Panc1 (cell line): ENCODE measurements at regions not wholly inside any gene's neighbourhood (a gene's known extent, or its start where the extent isn't known, plus 50 kb on each side); places are given as distances from the start of the nearest gene placed in this dataset.

ENCODE experiments used
- ATAC-seq: fragments of 200-7000 bp; cut with Tn5 transposase; 2 replicates; pipeline ENCODE4 v1.9.1; 2020; ENCODE audit warnings: mild to moderate bottlenecking, moderate library complexity
- BruUV-seq: library from RNA; stranded (reverse); fragments of 400-500 nt; replicated peaks from 2 replicates; lab custom pipeline; 2021; lab: Mats Ljungman, UMichigan
- CTCF ChIA-PET: fragments of 300-600 bp; sonication (Branson Sonifier 250); formaldehyde crosslinking; loops from one replicate; lab custom pipeline; 2022; ENCODE audit warnings: antibody characterized with exemption; lab: Charles Lee
- POLR2A ChIA-PET: fragments of 300-600 bp; sonication (Branson Sonifier 250); formaldehyde crosslinking; loops from one replicate; lab custom pipeline; 2022; ENCODE audit warnings: antibody characterized with exemption; lab: Charles Lee
- DNase-seq: peaks from one replicate; pipeline ENCODE4 v3.0.0-alpha.2; 2010; ENCODE audit warnings: low read depth, low spot score
- H3K27ac ChIP-seq: 2 replicates; pipeline ENCODE4 v1.5.1; 2011; ENCODE audit warnings: mild to moderate bottlenecking, low read length, inconsistent platforms
- H3K27me3 ChIP-seq: fragments of 200-500 bp; sonication (Bioruptor generic); 2 replicates; pipeline ENCODE4 v1.6.0; 2014; ENCODE audit warnings: low read length, inconsistent platforms; ENCODE audit not compliant: control insufficient read depth, insufficient read depth
- H3K36me3 ChIP-seq: fragments of 200-500 bp; sonication (Bioruptor generic); 2 replicates; pipeline ENCODE4 v1.5.1; 2014; ENCODE audit warnings: inconsistent platforms, mild to moderate bottlenecking, low read length, moderate library complexity; ENCODE audit not compliant: control insufficient read depth, insufficient read depth
- H3K4me1 ChIP-seq: 2 replicates; pipeline ENCODE4 v1.5.1; 2011; ENCODE audit warnings: inconsistent platforms, mild to moderate bottlenecking, low read length, moderate library complexity; ENCODE audit not compliant: control insufficient read depth, insufficient read depth
- H3K4me3 ChIP-seq, 2 experiments: 2 replicates each; pipeline ENCODE4 v1.5.1; 2011 to 2012; ENCODE audit warnings: low read depth in 2 of 2, low read length in 2 of 2, mild to moderate bottlenecking in 2 of 2, inconsistent platforms in 1 of 2, moderate library complexity in 1 of 2
- H3K9me3 ChIP-seq: fragments of 200-500 bp; sonication (Bioruptor generic); 2 replicates; pipeline ENCODE4 v1.5.1; 2014; ENCODE audit warnings: low read depth, mild to moderate bottlenecking, inconsistent platforms, low read length, moderate library complexity; ENCODE audit not compliant: control insufficient read depth, insufficient read depth
- POLR2AphosphoS5 ChIP-seq: IDR thresholded peaks from 2 replicates; pipeline ENCODE4 v1.6.1; 2012; ENCODE audit warnings: mild to moderate bottlenecking, low read depth, low read length, moderate library complexity
- SIN3A ChIP-seq: IDR thresholded peaks from 2 replicates; pipeline ENCODE4 v1.6.1; 2012; ENCODE audit warnings: low read depth, mild to moderate bottlenecking, low read length, moderate library complexity, borderline replicate concordance; ENCODE audit not compliant: insufficient read depth
- TCF7L2 ChIP-seq: IDR thresholded peaks from 2 replicates; pipeline ENCODE4 v1.6.1; 2011; ENCODE audit warnings: mild to moderate bottlenecking, low read depth, low read length, inconsistent platforms
- in situ Hi-C: cut with HindIII; loops from 2 replicates; pipeline ENCODE4 v1.10.0; 2016; ENCODE audit warnings: low sequenced_read_pairs, low pct_unique_long_range_greater_than_20kb
- intact Hi-C: fragments of 100-400 bp; cut with micrococcal nuclease; formaldehyde crosslinking; loops from one replicate; pipeline ENCODE4 v1.10.0; 2022; ENCODE audit not compliant: unreplicated experiment
- TF ChIP-seq, protein P1 (sequence below), 2 experiments: IDR thresholded peaks; 2 replicates each; pipeline ENCODE4 v1.6.1; 2011 to 2012; ENCODE audit warnings: low read depth in 2 of 2, control low read depth in 1 of 2, low read length in 1 of 2, mild to moderate bottlenecking in 1 of 2, moderate library complexity in 1 of 2; ENCODE audit not compliant: insufficient read depth in 1 of 2
- TF ChIP-seq, protein P2 (sequence below): fragments of 450-650 bp; IDR thresholded peaks from 2 replicates; pipeline ENCODE4 v1.5.1; 2017; ENCODE audit warnings: mild to moderate bottlenecking

DNA sequence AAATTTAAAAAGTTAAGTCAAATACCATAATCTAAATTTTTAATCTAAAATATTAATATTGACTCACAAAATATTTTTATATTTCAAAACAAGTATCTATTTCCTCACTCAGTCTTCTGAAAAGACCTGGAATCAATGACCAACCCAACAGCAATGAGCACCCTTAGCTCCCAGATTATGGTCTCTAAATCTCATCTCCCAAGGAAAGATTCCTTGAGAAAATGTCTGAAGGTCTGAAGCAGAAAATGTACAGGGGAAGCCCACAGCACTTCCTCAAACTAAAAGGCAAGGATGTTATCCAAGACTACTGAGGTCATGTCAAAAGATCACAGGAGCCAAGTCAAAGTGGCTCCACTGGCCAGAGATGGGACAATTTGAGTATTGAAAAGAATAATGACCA, 51.0 kb upstream of the SLCO2A1 start:
- no peaks in the 10 kb centered on the region for H3K4me1 ChIP-seq
- peaks cover 19% of the 10 kb centered on the region for H3K9me3 ChIP-seq
- H3K4me3 ChIP-seq: no peak overlapping the region
- no peaks in the 10 kb centered on the region for H3K36me3 ChIP-seq
- BruUV-seq: no TSS peak
- TF ChIP-seq SIN3A (no peak), TCF7L2 (no peak), POLR2AphosphoS5 (no peak)
- TF ChIP-seq, protein P1, sequence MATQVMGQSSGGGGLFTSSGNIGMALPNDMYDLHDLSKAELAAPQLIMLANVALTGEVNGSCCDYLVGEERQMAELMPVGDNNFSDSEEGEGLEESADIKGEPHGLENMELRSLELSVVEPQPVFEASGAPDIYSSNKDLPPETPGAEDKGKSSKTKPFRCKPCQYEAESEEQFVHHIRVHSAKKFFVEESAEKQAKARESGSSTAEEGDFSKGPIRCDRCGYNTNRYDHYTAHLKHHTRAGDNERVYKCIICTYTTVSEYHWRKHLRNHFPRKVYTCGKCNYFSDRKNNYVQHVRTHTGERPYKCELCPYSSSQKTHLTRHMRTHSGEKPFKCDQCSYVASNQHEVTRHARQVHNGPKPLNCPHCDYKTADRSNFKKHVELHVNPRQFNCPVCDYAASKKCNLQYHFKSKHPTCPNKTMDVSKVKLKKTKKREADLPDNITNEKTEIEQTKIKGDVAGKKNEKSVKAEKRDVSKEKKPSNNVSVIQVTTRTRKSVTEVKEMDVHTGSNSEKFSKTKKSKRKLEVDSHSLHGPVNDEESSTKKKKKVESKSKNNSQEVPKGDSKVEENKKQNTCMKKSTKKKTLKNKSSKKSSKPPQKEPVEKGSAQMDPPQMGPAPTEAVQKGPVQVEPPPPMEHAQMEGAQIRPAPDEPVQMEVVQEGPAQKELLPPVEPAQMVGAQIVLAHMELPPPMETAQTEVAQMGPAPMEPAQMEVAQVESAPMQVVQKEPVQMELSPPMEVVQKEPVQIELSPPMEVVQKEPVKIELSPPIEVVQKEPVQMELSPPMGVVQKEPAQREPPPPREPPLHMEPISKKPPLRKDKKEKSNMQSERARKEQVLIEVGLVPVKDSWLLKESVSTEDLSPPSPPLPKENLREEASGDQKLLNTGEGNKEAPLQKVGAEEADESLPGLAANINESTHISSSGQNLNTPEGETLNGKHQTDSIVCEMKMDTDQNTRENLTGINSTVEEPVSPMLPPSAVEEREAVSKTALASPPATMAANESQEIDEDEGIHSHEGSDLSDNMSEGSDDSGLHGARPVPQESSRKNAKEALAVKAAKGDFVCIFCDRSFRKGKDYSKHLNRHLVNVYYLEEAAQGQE (IDR thresholded peaks at IDR 0.05; ENCODE audit: insufficient read depth in 1 of 2, low read depth in 2 of 2, low read length in 1 of 2): no peak
- TF ChIP-seq, protein P2, sequence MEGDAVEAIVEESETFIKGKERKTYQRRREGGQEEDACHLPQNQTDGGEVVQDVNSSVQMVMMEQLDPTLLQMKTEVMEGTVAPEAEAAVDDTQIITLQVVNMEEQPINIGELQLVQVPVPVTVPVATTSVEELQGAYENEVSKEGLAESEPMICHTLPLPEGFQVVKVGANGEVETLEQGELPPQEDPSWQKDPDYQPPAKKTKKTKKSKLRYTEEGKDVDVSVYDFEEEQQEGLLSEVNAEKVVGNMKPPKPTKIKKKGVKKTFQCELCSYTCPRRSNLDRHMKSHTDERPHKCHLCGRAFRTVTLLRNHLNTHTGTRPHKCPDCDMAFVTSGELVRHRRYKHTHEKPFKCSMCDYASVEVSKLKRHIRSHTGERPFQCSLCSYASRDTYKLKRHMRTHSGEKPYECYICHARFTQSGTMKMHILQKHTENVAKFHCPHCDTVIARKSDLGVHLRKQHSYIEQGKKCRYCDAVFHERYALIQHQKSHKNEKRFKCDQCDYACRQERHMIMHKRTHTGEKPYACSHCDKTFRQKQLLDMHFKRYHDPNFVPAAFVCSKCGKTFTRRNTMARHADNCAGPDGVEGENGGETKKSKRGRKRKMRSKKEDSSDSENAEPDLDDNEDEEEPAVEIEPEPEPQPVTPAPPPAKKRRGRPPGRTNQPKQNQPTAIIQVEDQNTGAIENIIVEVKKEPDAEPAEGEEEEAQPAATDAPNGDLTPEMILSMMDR: no peak
- in situ Hi-C loops (no loop called here), intact Hi-C loops (no loop called here)
- ChIA-PET POLR2A (no interaction called here), CTCF (no interaction called here)
- DNase-seq: no peak
- H3K27me3 ChIP-seq: no peaks in the 10 kb centered on the region
- no peak overlapping the region for H3K27ac ChIP-seq
- ATAC-seq: no peak

DNA sequence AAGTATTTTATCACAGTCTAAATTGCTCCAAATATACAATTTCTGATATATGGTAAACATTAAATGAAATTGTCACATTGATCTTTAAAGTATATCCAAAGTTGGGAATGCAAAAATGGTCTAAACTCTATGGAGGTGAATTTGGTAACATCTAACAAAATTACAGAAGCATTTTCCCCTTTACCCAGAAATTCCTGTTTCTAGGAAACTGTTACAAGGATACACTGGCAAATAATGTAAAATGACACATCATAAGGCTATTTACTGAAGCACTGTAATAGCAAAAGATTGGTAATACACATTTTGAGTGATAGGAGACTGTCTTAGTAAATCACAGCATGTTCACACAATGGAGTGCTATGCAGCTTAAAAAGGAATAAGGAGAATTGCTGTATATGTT, 50.0 kb upstream of the SLCO2A1 start:
- Histone ChIP-seq H3K27ac (no peak overlapping the region), H3K4me1 (no peaks in the 10 kb centered on the region), H3K27me3 (no peaks in the 10 kb centered on the region), H3K9me3 (peaks cover 19% of the 10 kb centered on the region), H3K36me3 (no peaks in the 10 kb centered on the region), H3K4me3 (no peak overlapping the region)
- POLR2A ChIA-PET: no interaction called here
- ATAC-seq: no peak
- BruUV-seq: no TSS peak
- in situ Hi-C loops (no loop called here), intact Hi-C loops (no loop called here)
- DNase-seq: no peak
- TF ChIP-seq SIN3A (no peak), POLR2AphosphoS5 (no peak), TCF7L2 (no peak)
- TF ChIP-seq, protein P2: no peak
- TF ChIP-seq, protein P1 (IDR thresholded peaks at IDR 0.05; ENCODE audit: insufficient read depth in 1 of 2, low read depth in 2 of 2, low read length in 1 of 2): no peak
- CTCF ChIA-PET: no interaction called here
